MCF 10A (cell line): ENCODE measurements at regions not wholly inside any gene's neighbourhood (a gene's known extent, or its start where the extent isn't known, plus 50 kb on each side); places are given as distances from the start of the nearest gene placed in this dataset.

ENCODE experiments used
- BruUV-seq: library from RNA; stranded (reverse); fragments of 400-500 nt; replicated peaks from 2 replicates; lab custom pipeline; 2021; lab: Mats Ljungman, UMichigan
- CTCF ChIA-PET: fragments of 300-600 bp; sonication (Branson Sonifier 250); formaldehyde crosslinking; extraction: SDS; loops from one replicate; lab custom pipeline; 2021; ENCODE audit warnings: antibody characterized with exemption, inconsistent platforms; lab: Yijun Ruan, JAX
- POLR2A ChIA-PET: fragments of 300-600, 350-650 bp; sonication (Branson Sonifier 250); formaldehyde crosslinking; extraction: SDS; loops from one replicate; lab custom pipeline; 2020; ENCODE audit warnings: antibody characterized with exemption, inconsistent platforms; lab: Yijun Ruan, JAX
- DNase-seq: peaks from one replicate; pipeline ENCODE4 v3.0.0-alpha.2; 2018; ENCODE audit not compliant: unreplicated experiment
- H3K27ac Mint-ChIP-seq: one replicate; pipeline ENCODE4 v1.8.0; 2022; ENCODE audit warnings: mild to moderate bottlenecking, low read depth, mixed read lengths; ENCODE audit not compliant: unreplicated experiment
- H3K27me3 Mint-ChIP-seq: one replicate; pipeline ENCODE4 v1.8.0; 2022; ENCODE audit warnings: mixed read lengths; ENCODE audit not compliant: insufficient read depth, unreplicated experiment
- H3K36me3 Mint-ChIP-seq: one replicate; pipeline ENCODE4 v1.8.0; 2022; ENCODE audit warnings: mild to moderate bottlenecking, moderate library complexity, mixed read lengths; ENCODE audit not compliant: insufficient read depth, unreplicated experiment
- H3K4me1 Mint-ChIP-seq: one replicate; pipeline ENCODE4 v1.8.0; 2022; ENCODE audit warnings: mixed read lengths; ENCODE audit not compliant: insufficient read depth, unreplicated experiment
- H3K4me3 Mint-ChIP-seq: one replicate; pipeline ENCODE4 v1.8.0; 2022; ENCODE audit warnings: mild to moderate bottlenecking, moderate library complexity, mixed read lengths; ENCODE audit not compliant: unreplicated experiment
- H3K9me3 Mint-ChIP-seq: one replicate; pipeline ENCODE4 v1.8.0; 2022; ENCODE audit warnings: mixed read lengths; ENCODE audit not compliant: unreplicated experiment
- CTCF ChIP-seq: fragments of 200-600 bp; IDR thresholded peaks from one replicate; pipeline ENCODE4 v1.8.0; 2022; ENCODE audit warnings: antibody characterized with exemption, mild to moderate bottlenecking; ENCODE audit not compliant: unreplicated experiment
- intact Hi-C: fragments of 100-400 bp; cut with micrococcal nuclease; formaldehyde crosslinking; loops from 2 replicates; pipeline ENCODE4 v1.14.1; 2022

GRCh38 chr2:67576226-67576625, 179.1 kb downstream of the ETAA1 start:
- Mint-ChIP-seq H3K4me1 (peaks cover 27% of the 10 kb centered on the region), H3K27ac (no peak overlapping the region), H3K27me3 (no peaks in the 10 kb centered on the region), H3K4me3 (no peak overlapping the region), H3K36me3 (no peaks in the 10 kb centered on the region), H3K9me3 (no peaks in the 10 kb centered on the region)
- no peak for TF ChIP-seq CTCF
- POLR2A ChIA-PET: interaction anchor here (0.6 to 1.4 kb wide), 3 partner anchors 15 to 1959 kb away, joined by 3 to 5 read pairs (median 3); no protein-coding TSS in a partner anchor
- DNase-seq: no peak
- intact Hi-C loops: no loop called here
- no TSS peak for BruUV-seq
- CTCF ChIA-PET: interaction anchor here (0.9 kb wide), 1 partner anchor 75 kb away, joined by 3 read pairs; no protein-coding TSS in a partner anchor

GRCh38 chr2:67576991-67577390, 179.9 kb downstream of the ETAA1 start:
- no peak for TF ChIP-seq CTCF
- H3K36me3 Mint-ChIP-seq: no peaks in the 10 kb centered on the region

GRCh38 chr2:67579216-67579615, 182.1 kb downstream of the ETAA1 start:
- no TSS peak for BruUV-seq

More at GRCh38 chr2:67576991-67577390, 179.9 kb downstream of the ETAA1 start:
- no peak for DNase-seq
- BruUV-seq: no TSS peak
- ChIA-PET CTCF (interaction anchor here (0.5 kb wide), 1 partner anchor 126 kb away, joined by 4 read pairs; no protein-coding TSS in a partner anchor), POLR2A (interaction anchor here (0.6 to 2.9 kb wide), 5 partner anchors 10 to 355 kb away, joined by 3 to 9 read pairs (median 4); no protein-coding TSS in a partner anchor)
- Mint-ChIP-seq H3K4me1 (peaks cover 25% of the 10 kb centered on the region), H3K9me3 (no peaks in the 10 kb centered on the region), H3K4me3 (no peak overlapping the region), H3K27ac (no peak overlapping the region), H3K27me3 (no peaks in the 10 kb centered on the region)
- intact Hi-C loops: no loop called here

GRCh38 chr2:67579806-67580205, 182.7 kb downstream of the ETAA1 start:
- Mint-ChIP-seq H3K36me3 (no peaks in the 10 kb centered on the region), H3K27ac (no peak overlapping the region), H3K4me1 (no peaks in the 10 kb centered on the region), H3K4me3 (no peak overlapping the region), H3K9me3 (peaks cover 6% of the 10 kb centered on the region), H3K27me3 (no peaks in the 10 kb centered on the region)
- CTCF ChIA-PET: interaction anchor here (0.6 kb wide), 1 partner anchor 266 kb away, joined by 3 read pairs; no protein-coding TSS in a partner anchor
- intact Hi-C loops: no loop called here
- TF ChIP-seq CTCF: no peak
- BruUV-seq: no TSS peak
- no peak for DNase-seq
- POLR2A ChIA-PET: interaction anchor here (2.9 kb wide), 1 partner anchor 13 kb away, joined by 9 read pairs; no protein-coding TSS in a partner anchor

More at GRCh38 chr2:67579216-67579615, 182.1 kb downstream of the ETAA1 start:
- CTCF ChIA-PET: no interaction called here
- H3K27me3 Mint-ChIP-seq: no peaks in the 10 kb centered on the region
- POLR2A ChIA-PET: interaction anchor here (2.9 kb wide), 1 partner anchor 12 kb away, joined by 9 read pairs; no protein-coding TSS in a partner anchor
- no peak overlapping the region for H3K4me3 Mint-ChIP-seq
- intact Hi-C loops: no loop called here
- no peak for TF ChIP-seq CTCF
- no peak for DNase-seq
- H3K4me1 Mint-ChIP-seq: peaks cover 3% of the 10 kb centered on the region
- no peaks in the 10 kb centered on the region for H3K36me3 Mint-ChIP-seq
- no peak overlapping the region for H3K27ac Mint-ChIP-seq
- peaks cover under 1% of the 10 kb centered on the region for H3K9me3 Mint-ChIP-seq
